ENCODE measurements at regions not wholly inside any gene's neighbourhood (a gene's known extent, or its start where the extent isn't known, plus 50 kb on each side); places are given as distances from the start of the nearest gene placed in this dataset.

GRCh38 chr1:43083375-43083891 lies 88.7 kb downstream of the EBNA1BP2 start:
- Histone ChIP-seq H3K36me3 (no peaks in the 10 kb centered on the region), H3K4me3 (no peak overlapping the region), H3K27ac (no peak overlapping the region), H3K27me3 (ENCODE audit: low read depth) (no peaks in the 10 kb centered on the region), H3K9me3 (no peaks in the 10 kb centered on the region), H3K4me1 (no peaks in the 10 kb centered on the region)
- intact Hi-C loops (cut with DNase I), result no loop called here
- ATAC-seq (no peak), DNase-seq (no peak)
- TF ChIP-seq CTCF (IDR thresholded peaks at IDR 0.05), result no peak

- ATAC-seq, result no peak
- H3K4me1 ChIP-seq, result no peaks in the 10 kb centered on the region
- no peaks in the 10 kb centered on the region for H3K36me3 ChIP-seq
- no peak for DNase-seq
- no peaks in the 10 kb centered on the region for H3K9me3 ChIP-seq
- intact Hi-C loops (cut with DNase I), result no loop called here
- TF ChIP-seq CTCF (IDR thresholded peaks at IDR 0.05), result no peak
- no peaks in the 10 kb centered on the region for H3K27me3 ChIP-seq (ENCODE audit: low read depth)
- H3K4me3 ChIP-seq, result no peak overlapping the region
- H3K27ac ChIP-seq, result no peak overlapping the region
These were observed 89.3 kb downstream of the EBNA1BP2 start for GRCh38 chr1:43082740-43083139.

- DNase-seq (no peak), ATAC-seq (no peak)
- Histone ChIP-seq H3K27me3 (ENCODE audit: low read depth) (no peaks in the 10 kb centered on the region), H3K27ac (no peak overlapping the region), H3K36me3 (no peaks in the 10 kb centered on the region), H3K4me3 (no peak overlapping the region), H3K4me1 (no peaks in the 10 kb centered on the region), H3K9me3 (no peaks in the 10 kb centered on the region)
- no peak for TF ChIP-seq CTCF (IDR thresholded peaks at IDR 0.05)
- intact Hi-C loops (cut with DNase I), result no loop called here
These were observed 94.8 kb downstream of the EBNA1BP2 start for GRCh38 chr1:43077273-43077672.

GRCh38 chr1:43074709-43075108 lies 97.4 kb downstream of the EBNA1BP2 start:
- intact Hi-C loops (cut with DNase I), result loop anchor here (5.0 kb wide), 1 partner anchor 162 kb away; no protein-coding TSS in a partner anchor
- H3K36me3 ChIP-seq, result no peaks in the 10 kb centered on the region
- no peaks in the 10 kb centered on the region for H3K27me3 ChIP-seq (ENCODE audit: low read depth)
- no peak overlapping the region for H3K27ac ChIP-seq
- no peaks in the 10 kb centered on the region for H3K9me3 ChIP-seq
- TF ChIP-seq CTCF (IDR thresholded peaks at IDR 0.05), result no peak
- H3K4me3 ChIP-seq, result no peak overlapping the region
- ATAC-seq (no peak), DNase-seq (no peak)
- no peaks in the 10 kb centered on the region for H3K4me1 ChIP-seq

- intact Hi-C loops (cut with DNase I), result loop anchor here (5.0 kb wide), 1 partner anchor 162 kb away; no protein-coding TSS in a partner anchor
- H3K27me3 ChIP-seq (ENCODE audit: low read depth), result no peaks in the 10 kb centered on the region
These were observed 97.8 kb downstream of the EBNA1BP2 start for GRCh38 chr1:43074244-43074643.

More at GRCh38 chr1:43074244-43074643, 97.8 kb downstream of the EBNA1BP2 start:
- no peak for TF ChIP-seq CTCF (IDR thresholded peaks at IDR 0.05)
- no peaks in the 10 kb centered on the region for H3K4me1 ChIP-seq
- no peaks in the 10 kb centered on the region for H3K9me3 ChIP-seq
- no peaks in the 10 kb centered on the region for H3K36me3 ChIP-seq
- ATAC-seq, result no peak
- no peak overlapping the region for H3K27ac ChIP-seq
- DNase-seq, result no peak
- no peak overlapping the region for H3K4me3 ChIP-seq
